Kidney epithelial cell (primary cell): ENCODE measurements at regions not wholly inside any gene's neighbourhood (a gene's known extent, or its start where the extent isn't known, plus 50 kb on each side); places are given as distances from the start of the nearest gene placed in this dataset.

ENCODE experiments used
- DNase-seq: peaks from one replicate; pipeline ENCODE4 v3.0.0-alpha.2; 2010; ENCODE audit warnings: low read depth
- H3K27me3 ChIP-seq: 2 replicates; pipeline ENCODE4 v1.6.0; 2011; ENCODE audit warnings: low read length; ENCODE audit not compliant: control insufficient read depth, insufficient read depth
- H3K36me3 ChIP-seq: 2 replicates; pipeline ENCODE4 v1.5.1; 2011; ENCODE audit warnings: low read length; ENCODE audit not compliant: control insufficient read depth, insufficient read depth
- H3K4me3 ChIP-seq: 2 replicates; pipeline ENCODE4 v1.5.1; 2011; ENCODE audit warnings: low read depth, mild to moderate bottlenecking, control low read depth, low read length
- CTCF ChIP-seq: IDR thresholded peaks from 2 replicates; pipeline ENCODE4 v1.5.1; 2011; ENCODE audit warnings: mild to moderate bottlenecking, moderate library complexity, low read length, control low read depth, inconsistent platforms; ENCODE audit not compliant: insufficient read depth, poor library complexity, severe bottlenecking

GRCh38 chr18:22813648-22814328 is 119.3 kb upstream of the RBBP8 start:
- no peak overlapping the region for H3K4me3 ChIP-seq
- no peak for DNase-seq
- TF ChIP-seq CTCF = peak; percentile 81
- H3K36me3 ChIP-seq = no peaks in the 10 kb centered on the region
- no peaks in the 10 kb centered on the region for H3K27me3 ChIP-seq

- Histone ChIP-seq H3K4me3 (no peak overlapping the region), H3K27me3 (no peaks in the 10 kb centered on the region), H3K36me3 (no peaks in the 10 kb centered on the region)
- DNase-seq = no peak
- TF ChIP-seq CTCF = no peak
Measured at GRCh38 chr18:22814329-22814703, 118.8 kb upstream of the RBBP8 start.

GRCh38 chr18:22816266-22817176 is 116.6 kb upstream of the RBBP8 start:
- TF ChIP-seq CTCF = no peak
- Histone ChIP-seq H3K27me3 (no peaks in the 10 kb centered on the region), H3K4me3 (no peak overlapping the region), H3K36me3 (no peaks in the 10 kb centered on the region)
- no peak for DNase-seq

- DNase-seq = no peak
- Histone ChIP-seq H3K4me3 (no peak overlapping the region), H3K27me3 (no peaks in the 10 kb centered on the region), H3K36me3 (no peaks in the 10 kb centered on the region)
- TF ChIP-seq CTCF = no peak
Measured at GRCh38 chr18:22817844-22818243, 115.3 kb upstream of the RBBP8 start.

GRCh38 chr18:22822024-22822423 is 111.1 kb upstream of the RBBP8 start:
- no peaks in the 10 kb centered on the region for H3K36me3 ChIP-seq
- H3K27me3 ChIP-seq = no peaks in the 10 kb centered on the region
- peak; percentile 67 for DNase-seq
- TF ChIP-seq CTCF = no peak
- no peak overlapping the region for H3K4me3 ChIP-seq
